ENCODE measurements at regions not wholly inside any gene's neighbourhood (a gene's known extent, or its start where the extent isn't known, plus 50 kb on each side); places are given as distances from the start of the nearest gene placed in this dataset.

DNA sequence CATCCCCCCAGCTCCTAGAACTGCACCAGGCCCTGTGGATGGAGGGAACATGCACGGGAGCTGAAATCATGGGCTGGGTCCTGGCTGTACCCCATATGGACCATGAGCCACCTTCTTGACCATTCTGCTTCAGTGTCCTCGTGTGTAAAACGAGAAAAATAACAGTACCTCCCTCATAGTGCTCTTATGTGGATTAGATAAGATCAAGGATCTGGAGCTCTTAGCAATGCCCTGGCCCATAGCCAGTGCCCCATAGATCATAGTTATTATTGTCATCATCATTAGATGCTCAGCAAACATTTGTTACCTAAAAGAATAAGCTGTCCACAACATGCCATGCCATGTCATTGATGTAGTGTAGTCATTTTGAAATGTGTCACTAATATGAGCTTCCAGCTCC is 71.3 kb downstream of the SYNE3 start:
- FAIRE-seq = no peak
- CTCF ChIA-PET = interaction anchor here (0.7 to 8.0 kb wide), 7 partner anchors 8 to 549 kb away, joined by 3 to 78 read pairs (median 4); no protein-coding TSS in a partner anchor
- POLR2A ChIA-PET = no interaction called here

More for the DNA sequence above, 71.3 kb downstream of the SYNE3 start:
- H3K9me1 ChIP-seq (replicated peaks; ENCODE audit: control insufficient read depth, extremely low read depth, insufficient read depth, low read length) = no peaks in the 10 kb centered on the region
- no peak overlapping the region for H2AFZ ChIP-seq (ENCODE audit: low read depth, low read length)
- no peaks in the 10 kb centered on the region for H3K79me2 ChIP-seq (ENCODE audit: control insufficient read depth, insufficient read depth, low read length)
- H4K20me1 ChIP-seq (replicated peaks; ENCODE audit: control insufficient read depth, extremely low read depth, insufficient read depth, low read length) = no peaks in the 10 kb centered on the region
- H3K27me3 ChIP-seq (ENCODE audit: control insufficient read depth in 2 of 2, insufficient read depth in 2 of 2, low read length in 2 of 2) = no peaks in the 10 kb centered on the region
- DNase-seq (ENCODE audit: low read depth, low spot score) = no peak
- TF ChIP-seq POLR2A (IDR thresholded peaks at IDR 0.05; ENCODE audit: low read depth, low read length) (no peak), MYC (IDR thresholded peaks at IDR 0.05; ENCODE audit: low read depth, low read length) (no peak), POLR2AphosphoS5 (IDR thresholded peaks at IDR 0.05; ENCODE audit: insufficient read depth, low read depth, low read length) (no peak), FOS (IDR thresholded peaks at IDR 0.05; ENCODE audit: borderline replicate concordance, insufficient read depth, low read length) (no peak), EZH2 (IDR thresholded peaks at IDR 0.05; ENCODE audit: borderline replicate concordance, low read depth, low read length, severe bottlenecking) (no peak), GATA2 (IDR thresholded peaks at IDR 0.05; ENCODE audit: insufficient read depth, insufficient read length, low read depth, low read length) (no peak), JUN (IDR thresholded peaks at IDR 0.05; ENCODE audit: borderline replicate concordance, insufficient read depth, insufficient read length, low read depth) (no peak)
- TF ChIP-seq, protein P1, sequence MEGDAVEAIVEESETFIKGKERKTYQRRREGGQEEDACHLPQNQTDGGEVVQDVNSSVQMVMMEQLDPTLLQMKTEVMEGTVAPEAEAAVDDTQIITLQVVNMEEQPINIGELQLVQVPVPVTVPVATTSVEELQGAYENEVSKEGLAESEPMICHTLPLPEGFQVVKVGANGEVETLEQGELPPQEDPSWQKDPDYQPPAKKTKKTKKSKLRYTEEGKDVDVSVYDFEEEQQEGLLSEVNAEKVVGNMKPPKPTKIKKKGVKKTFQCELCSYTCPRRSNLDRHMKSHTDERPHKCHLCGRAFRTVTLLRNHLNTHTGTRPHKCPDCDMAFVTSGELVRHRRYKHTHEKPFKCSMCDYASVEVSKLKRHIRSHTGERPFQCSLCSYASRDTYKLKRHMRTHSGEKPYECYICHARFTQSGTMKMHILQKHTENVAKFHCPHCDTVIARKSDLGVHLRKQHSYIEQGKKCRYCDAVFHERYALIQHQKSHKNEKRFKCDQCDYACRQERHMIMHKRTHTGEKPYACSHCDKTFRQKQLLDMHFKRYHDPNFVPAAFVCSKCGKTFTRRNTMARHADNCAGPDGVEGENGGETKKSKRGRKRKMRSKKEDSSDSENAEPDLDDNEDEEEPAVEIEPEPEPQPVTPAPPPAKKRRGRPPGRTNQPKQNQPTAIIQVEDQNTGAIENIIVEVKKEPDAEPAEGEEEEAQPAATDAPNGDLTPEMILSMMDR (IDR thresholded peaks at IDR 0.05; ENCODE audit: extremely low read depth in 1 of 2, insufficient read depth in 1 of 2, low read depth in 1 of 2, low read length in 2 of 2) = no peak
- TF ChIP-seq, protein P2, sequence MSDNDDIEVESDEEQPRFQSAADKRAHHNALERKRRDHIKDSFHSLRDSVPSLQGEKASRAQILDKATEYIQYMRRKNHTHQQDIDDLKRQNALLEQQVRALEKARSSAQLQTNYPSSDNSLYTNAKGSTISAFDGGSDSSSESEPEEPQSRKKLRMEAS (IDR thresholded peaks at IDR 0.05; ENCODE audit: insufficient read depth, insufficient read length) = no peak
- no peak overlapping the region for H3K27ac ChIP-seq (ENCODE audit: insufficient read depth, low read depth, low read length)
- H3K4me2 ChIP-seq (ENCODE audit: insufficient read depth, low read length) = no peak overlapping the region
- intact Hi-C loops (cut with micrococcal nuclease) = no loop called here
- no peaks in the 10 kb centered on the region for H3K4me1 ChIP-seq (ENCODE audit: control insufficient read depth, extremely low read depth, insufficient read depth, low read length)
- no peaks in the 10 kb centered on the region for H3K9me3 ChIP-seq (replicated peaks; ENCODE audit: control insufficient read depth, insufficient read depth, low read length)
- no peak overlapping the region for H3K4me3 ChIP-seq (replicated peaks in 1 of 3; ENCODE audit: insufficient read depth in 1 of 3, low read depth in 1 of 3, low read length in 3 of 3)
- H3K9ac ChIP-seq (replicated peaks; ENCODE audit: extremely low read depth, insufficient read depth, low read length) = no peak overlapping the region
- no peaks in the 10 kb centered on the region for H3K36me3 ChIP-seq (ENCODE audit: control insufficient read depth in 2 of 2, extremely low read depth in 1 of 2, insufficient read depth in 2 of 2, low read length in 2 of 2)
- no TSS peak for BruUV-seq (replicated peaks)
- dilution Hi-C loops (cut with MboI; ENCODE audit: extremely low pct_ligation_motif_present, low sequenced_read_pairs) = no loop called here

All from endothelial cell of umbilical vein (primary cell).